ENCODE measurements at regions not wholly inside any gene's neighbourhood (a gene's known extent, or its start where the extent isn't known, plus 50 kb on each side); places are given as distances from the start of the nearest gene placed in this dataset.
"Not testable (repeated sequence)": the region's sequence is repeated elsewhere in the genome, so short reads cannot be mapped to it uniquely, and the experiment has no call there.

DNA sequence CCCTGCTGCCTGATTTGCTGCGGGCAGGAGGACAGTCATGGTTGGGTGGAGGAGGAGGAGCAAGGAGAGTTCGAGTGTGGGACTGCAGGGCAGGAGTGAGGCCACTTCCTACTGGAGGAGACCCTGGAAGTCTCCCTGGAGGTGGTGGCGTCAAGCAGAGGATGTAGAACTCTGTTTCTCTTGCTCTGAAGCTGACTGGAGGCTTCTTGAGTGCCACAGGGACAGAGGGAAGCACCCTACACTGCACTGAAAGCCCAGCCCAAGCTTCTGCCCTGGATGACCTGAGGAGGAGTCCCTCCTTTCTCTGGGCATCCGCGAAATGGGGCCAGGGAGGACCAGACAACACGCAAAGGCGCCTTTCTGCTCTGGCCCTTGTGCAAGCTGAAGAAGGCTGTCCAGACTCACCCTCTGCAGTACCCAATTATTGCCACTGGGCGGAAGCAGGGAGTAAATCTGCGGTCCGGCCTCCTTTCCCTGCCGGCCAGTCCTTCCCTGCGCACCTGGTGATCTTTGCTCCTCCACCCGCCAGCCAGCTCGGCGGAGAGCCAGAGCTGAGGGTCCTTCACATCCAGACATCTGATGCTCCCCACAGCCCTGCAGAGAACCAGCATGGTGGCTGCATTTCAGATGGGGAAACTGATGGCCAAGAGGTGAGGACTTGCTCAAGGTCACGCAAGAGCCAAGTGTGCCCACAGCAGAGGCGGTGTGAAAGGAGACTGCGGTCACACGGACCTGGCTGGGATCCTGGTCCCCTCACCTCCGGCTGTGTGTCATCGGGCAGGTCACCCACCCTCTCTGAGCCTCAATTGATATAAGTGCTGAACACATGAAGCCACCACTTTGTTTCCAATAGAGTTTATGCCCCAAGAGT is 207.1 kb downstream of the TBC1D2B start:
- H3K79me2 ChIP-seq (ENCODE audit: low read length) = no peaks in the 10 kb centered on the region
- no peak overlapping the region for H3K27ac ChIP-seq (ENCODE audit: low read length)
- H2AFZ ChIP-seq (ENCODE audit: low read length) = peak overlapping the region; percentile 63; the same call in 1 of the 2 replicates
- H3K4me1 ChIP-seq (ENCODE audit: low read length) = no peaks in the 10 kb centered on the region
- no peaks in the 10 kb centered on the region for H3K9me2 ChIP-seq (replicated peaks; ENCODE audit: insufficient read depth, low read length)
- no peaks in the 10 kb centered on the region for H4K20me1 ChIP-seq (ENCODE audit: insufficient read depth, low read length)
- H3F3A ChIP-seq (ENCODE audit: insufficient read depth, low read length) = no peaks in the 10 kb centered on the region
- TF ChIP-seq EZH2phosphoT487 (IDR thresholded peaks at IDR 0.05; ENCODE audit: low read length) = no peak
- TF ChIP-seq, protein P1, sequence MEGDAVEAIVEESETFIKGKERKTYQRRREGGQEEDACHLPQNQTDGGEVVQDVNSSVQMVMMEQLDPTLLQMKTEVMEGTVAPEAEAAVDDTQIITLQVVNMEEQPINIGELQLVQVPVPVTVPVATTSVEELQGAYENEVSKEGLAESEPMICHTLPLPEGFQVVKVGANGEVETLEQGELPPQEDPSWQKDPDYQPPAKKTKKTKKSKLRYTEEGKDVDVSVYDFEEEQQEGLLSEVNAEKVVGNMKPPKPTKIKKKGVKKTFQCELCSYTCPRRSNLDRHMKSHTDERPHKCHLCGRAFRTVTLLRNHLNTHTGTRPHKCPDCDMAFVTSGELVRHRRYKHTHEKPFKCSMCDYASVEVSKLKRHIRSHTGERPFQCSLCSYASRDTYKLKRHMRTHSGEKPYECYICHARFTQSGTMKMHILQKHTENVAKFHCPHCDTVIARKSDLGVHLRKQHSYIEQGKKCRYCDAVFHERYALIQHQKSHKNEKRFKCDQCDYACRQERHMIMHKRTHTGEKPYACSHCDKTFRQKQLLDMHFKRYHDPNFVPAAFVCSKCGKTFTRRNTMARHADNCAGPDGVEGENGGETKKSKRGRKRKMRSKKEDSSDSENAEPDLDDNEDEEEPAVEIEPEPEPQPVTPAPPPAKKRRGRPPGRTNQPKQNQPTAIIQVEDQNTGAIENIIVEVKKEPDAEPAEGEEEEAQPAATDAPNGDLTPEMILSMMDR (IDR thresholded peaks at IDR 0.05; ENCODE audit: low read length) = peak; percentile 65
- no peak for TF ChIP-seq EZH2 (optimal IDR thresholded peaks at IDR 0.05; ENCODE audit: low read depth, low read length)
- H3K9me3 ChIP-seq (replicated peaks; ENCODE audit: insufficient read depth, low read length) = no peaks in the 10 kb centered on the region
- H3K4me3 ChIP-seq (ENCODE audit: low read length) = no peak overlapping the region
- no peak overlapping the region for H3K9ac ChIP-seq (ENCODE audit: low read length)
- peak; percentile 61 for DNase-seq
- H3K4me2 ChIP-seq (ENCODE audit: low read depth, low read length) = peak overlapping the region; percentile 37; the same call in 1 of the 2 replicates
- H3K36me3 ChIP-seq (replicated peaks; ENCODE audit: insufficient read depth, low read length) = no peaks in the 10 kb centered on the region
- H3K27me3 ChIP-seq (replicated peaks; ENCODE audit: insufficient read depth, low read length) = peaks cover 16% of the 10 kb centered on the region

DNA sequence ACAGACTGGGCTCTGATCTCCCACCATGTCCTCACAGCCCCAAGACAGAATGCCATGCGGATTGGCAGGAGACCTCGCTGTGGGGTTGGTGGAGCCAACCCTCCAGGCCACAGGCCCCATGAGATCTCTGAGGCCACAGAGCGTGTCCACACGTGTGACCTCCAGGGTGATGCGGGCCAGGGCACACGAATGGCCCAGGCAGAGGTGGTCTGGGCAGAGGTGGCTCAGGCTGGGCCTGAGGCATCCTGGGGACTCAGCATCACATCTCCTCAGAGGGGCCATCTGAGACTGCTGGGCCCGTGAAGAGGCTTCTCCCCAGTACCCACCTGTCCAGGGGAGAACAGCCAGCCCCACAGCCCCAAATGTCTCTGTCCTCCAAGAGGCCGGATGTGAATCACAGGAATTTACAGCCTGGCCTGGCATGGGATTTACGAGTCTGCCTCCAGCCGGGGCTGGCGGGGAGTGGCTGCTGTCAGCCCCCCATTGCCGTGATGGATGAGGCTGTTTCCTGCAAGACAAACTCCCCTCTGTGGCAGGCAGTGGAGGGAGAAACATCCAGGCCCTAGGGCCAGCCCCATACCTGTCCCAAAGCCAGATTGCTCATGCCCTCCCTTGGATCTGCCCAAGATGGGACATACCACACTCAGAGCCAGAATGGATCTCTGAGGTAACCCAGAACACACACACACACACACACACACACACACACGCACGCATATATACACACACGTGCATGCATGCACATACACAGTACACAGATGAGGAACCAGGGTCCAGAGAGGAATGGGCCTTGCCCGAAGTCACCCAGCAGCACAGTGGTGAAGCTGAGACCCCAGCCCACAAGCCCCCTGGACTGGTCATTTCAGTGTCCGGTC is 208.3 kb downstream of the TBC1D2B start:
- no peaks in the 10 kb centered on the region for H3K36me3 ChIP-seq (replicated peaks; ENCODE audit: insufficient read depth, low read length)
- no peaks in the 10 kb centered on the region for H3K9me3 ChIP-seq (replicated peaks; ENCODE audit: insufficient read depth, low read length)
- H3K27me3 ChIP-seq (replicated peaks; ENCODE audit: insufficient read depth, low read length) = peaks cover 18% of the 10 kb centered on the region
- DNase-seq = no peak
- H2AFZ ChIP-seq (ENCODE audit: low read length) = no peak overlapping the region
- H3F3A ChIP-seq (ENCODE audit: insufficient read depth, low read length) = no peaks in the 10 kb centered on the region
- no peaks in the 10 kb centered on the region for H3K4me1 ChIP-seq (ENCODE audit: low read length)
- H3K9me2 ChIP-seq (replicated peaks; ENCODE audit: insufficient read depth, low read length) = no peaks in the 10 kb centered on the region
- H3K79me2 ChIP-seq (ENCODE audit: low read length) = no peaks in the 10 kb centered on the region
- no peak overlapping the region for H3K4me2 ChIP-seq (ENCODE audit: low read depth, low read length)
- TF ChIP-seq EZH2 (optimal IDR thresholded peaks at IDR 0.05; ENCODE audit: low read depth, low read length) (no peak), EZH2phosphoT487 (IDR thresholded peaks at IDR 0.05; ENCODE audit: low read length) (no peak)
- TF ChIP-seq, protein P1 (IDR thresholded peaks at IDR 0.05; ENCODE audit: low read length) = no peak
- H3K4me3 ChIP-seq (ENCODE audit: low read length) = no peak overlapping the region
- no peaks in the 10 kb centered on the region for H4K20me1 ChIP-seq (ENCODE audit: insufficient read depth, low read length)
- H3K9ac ChIP-seq (ENCODE audit: low read length) = no peak overlapping the region
- no peak overlapping the region for H3K27ac ChIP-seq (ENCODE audit: low read length)

DNA sequence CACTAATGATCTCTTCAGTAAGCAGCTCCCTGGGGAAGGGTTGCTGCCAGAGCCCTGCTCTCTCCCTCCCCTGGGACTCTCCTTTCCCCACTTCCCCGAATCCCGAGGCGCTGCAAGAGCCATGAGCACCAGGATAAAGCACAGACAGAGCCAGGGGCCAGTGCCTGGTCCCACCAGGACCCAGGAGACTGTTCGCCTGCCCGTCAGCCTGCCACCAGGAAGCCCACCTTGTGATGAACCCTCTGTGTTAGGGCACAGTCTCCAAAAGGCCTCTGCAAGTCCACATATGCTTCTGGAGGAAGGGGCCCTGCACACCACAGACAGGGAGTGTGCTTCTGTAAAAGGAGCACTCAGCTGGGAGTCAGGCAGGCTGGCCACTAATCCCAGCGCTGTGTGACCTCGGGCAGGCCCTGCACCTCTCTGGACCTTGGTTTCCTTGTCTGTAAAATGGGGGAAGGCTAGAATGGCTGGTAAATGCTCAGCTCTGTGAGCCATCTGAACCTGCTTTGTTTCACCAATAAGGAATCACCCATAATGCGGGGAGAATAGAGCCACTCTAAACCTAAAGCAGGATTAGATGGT is 209.4 kb downstream of the TBC1D2B start:
- H3K9ac ChIP-seq (ENCODE audit: low read length); H3K9me3 ChIP-seq (replicated peaks; ENCODE audit: insufficient read depth, low read length); H3K9me2 ChIP-seq (replicated peaks; ENCODE audit: insufficient read depth, low read length); H3K27ac ChIP-seq (ENCODE audit: low read length); H3K4me2 ChIP-seq (ENCODE audit: low read depth, low read length); H3K4me1 ChIP-seq (ENCODE audit: low read length); DNase-seq; H3K36me3 ChIP-seq (replicated peaks; ENCODE audit: insufficient read depth, low read length); H3K79me2 ChIP-seq (ENCODE audit: low read length); H3K4me3 ChIP-seq (ENCODE audit: low read length); H4K20me1 ChIP-seq (ENCODE audit: insufficient read depth, low read length); H2AFZ ChIP-seq (ENCODE audit: low read length); H3F3A ChIP-seq (ENCODE audit: insufficient read depth, low read length): not testable (repeated sequence)
- peaks cover 28% of the 10 kb centered on the region for H3K27me3 ChIP-seq (replicated peaks; ENCODE audit: insufficient read depth, low read length)

Measured in MM.1S (cell line).